ENCODE measurements at regions not wholly inside any gene's neighbourhood (a gene's known extent, or its start where the extent isn't known, plus 50 kb on each side); places are given as distances from the start of the nearest gene placed in this dataset.

GRCh38 chr17:79437081-79437480 lies 173.8 kb downstream of the RBFOX3 start:
- no peak for TF ChIP-seq POLR2AphosphoS5 (IDR thresholded peaks at IDR 0.05)
- TF ChIP-seq CTCF (IDR thresholded peaks at IDR 0.05), result no peak
- no peak for TF ChIP-seq POLR2A (IDR thresholded peaks at IDR 0.05)

Data from prostate gland (tissue), 2 donors.